Stomach (tissue), 4 donors: ENCODE measurements at regions not wholly inside any gene's neighbourhood (a gene's known extent, or its start where the extent isn't known, plus 50 kb on each side); places are given as distances from the start of the nearest gene placed in this dataset.

Source experiments
- CTCF ChIP-seq, 7 experiments: fragments of 450-650 bp in 4 of 7; fragments of 200-600 bp in 3 of 7; sonication (generic) in 3 of 7; IDR thresholded peaks; one replicate each; pipeline ENCODE4 v1.5.1; 2016 to 2019; ENCODE audit warnings: antibody characterized with exemption in 7 of 7, control low read depth in 2 of 7, mild to moderate bottlenecking in 1 of 7
- POLR2A ChIP-seq, 4 donors: fragments of 450-650 bp; IDR thresholded peaks; one replicate each; pipeline ENCODE4 v1.6.1; 2016; ENCODE audit warnings: antibody characterized with exemption in 4 of 4, control low read depth in 2 of 4, mild to moderate bottlenecking in 1 of 4, moderate library complexity in 1 of 4
- POLR2AphosphoS5 ChIP-seq, 3 donors: sonication (generic); formaldehyde crosslinking; IDR thresholded peaks; one replicate each; pipeline ENCODE4 v1.6.1; 2016; ENCODE audit warnings: antibody characterized with exemption in 3 of 3

- TF ChIP-seq POLR2A (IDR thresholded peaks at IDR 0.05), result no peak
- TF ChIP-seq CTCF (IDR thresholded peaks at IDR 0.05), result no peak
- TF ChIP-seq POLR2AphosphoS5 (IDR thresholded peaks at IDR 0.05), result no peak
Observed at GRCh38 chr3:168534761-168535160, 439.0 kb upstream of the GOLIM4 start.
